SW 1271 (cell line): ENCODE measurements at regions not wholly inside any gene's neighbourhood (a gene's known extent, or its start where the extent isn't known, plus 50 kb on each side); places are given as distances from the start of the nearest gene placed in this dataset.

Experiments used
- DNase-seq, 2 experiments: peaks; one replicate each; lab custom pipeline; 2025; lab: John Stamatoyannopoulos, UW

DNA sequence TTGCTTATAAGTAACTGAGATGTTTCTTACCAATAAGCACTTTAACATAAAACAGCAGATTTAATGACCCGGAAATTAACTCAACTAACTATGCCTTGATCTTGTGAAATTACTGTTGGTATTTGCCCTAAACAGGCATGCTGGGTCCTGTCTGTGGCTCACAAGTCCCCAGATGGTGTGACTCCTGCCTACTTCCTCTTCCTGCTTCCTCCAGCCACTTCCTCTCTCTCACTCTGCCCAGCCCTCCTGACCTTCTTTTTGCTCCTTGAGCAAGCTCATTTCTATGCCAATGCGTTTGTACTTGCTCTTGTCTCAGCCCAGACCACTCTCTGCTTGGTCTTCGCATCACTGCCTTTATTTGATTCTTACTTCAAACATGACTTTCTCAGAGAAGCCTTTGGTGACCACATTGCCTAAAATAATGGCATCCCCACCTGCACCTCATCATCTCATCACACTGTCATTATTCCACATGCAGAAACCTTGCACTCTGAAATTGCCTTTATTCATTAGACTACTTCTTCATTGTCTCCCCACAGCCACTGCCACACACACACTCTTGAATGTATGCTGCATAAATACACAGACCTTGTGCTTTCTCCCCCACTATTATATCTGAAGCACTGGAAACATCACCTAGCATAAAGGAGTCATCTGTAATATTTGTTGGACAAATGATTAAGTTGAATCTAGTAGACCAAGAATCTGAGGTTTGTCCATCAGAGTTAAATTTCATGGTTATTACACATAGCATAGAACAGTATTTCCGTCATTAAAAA, 256.3 kb upstream of the SEMA6D start:
- no peak for DNase-seq

DNA sequence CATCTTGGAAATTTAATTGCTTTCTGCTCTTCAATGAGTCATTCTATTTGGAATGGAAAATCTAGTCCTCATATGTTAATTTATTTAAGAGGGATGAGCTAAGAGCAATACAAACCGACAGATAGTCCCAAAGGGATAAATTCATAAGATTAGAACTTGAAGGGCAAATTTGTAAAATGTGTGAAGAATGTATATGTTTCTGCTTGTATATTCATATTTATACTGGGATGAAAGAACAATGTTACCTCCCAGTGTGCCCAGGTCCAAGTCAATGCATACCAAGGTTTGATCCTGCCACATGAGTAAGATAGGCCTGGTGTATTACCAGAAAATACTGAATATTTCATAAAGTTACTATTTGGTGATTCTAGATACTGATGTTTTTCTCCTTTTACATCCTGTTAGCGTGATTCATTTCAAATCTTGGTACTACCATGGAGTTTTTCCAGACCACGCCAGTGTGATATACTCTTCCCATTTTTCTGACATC, 255.6 kb upstream of the SEMA6D start:
- DNase-seq, result no peak

DNA sequence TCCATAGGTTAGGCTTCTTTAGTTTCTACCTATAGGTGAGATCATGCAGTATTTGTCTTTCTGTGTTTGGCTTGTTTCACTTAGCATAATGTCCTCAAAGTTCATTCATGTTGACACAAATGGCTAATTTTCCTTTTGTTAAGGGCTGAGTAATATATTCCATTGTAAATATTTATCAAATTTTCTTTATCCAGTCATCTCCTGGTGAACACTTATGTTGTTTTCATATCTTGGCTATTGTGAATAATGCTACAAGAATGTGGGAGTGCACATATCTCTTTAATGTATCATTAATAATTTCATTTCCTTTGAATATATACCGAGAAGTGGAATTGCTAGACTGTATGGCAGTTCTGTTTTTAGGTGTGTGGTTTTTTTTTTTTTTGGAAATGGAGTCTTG, 250.9 kb upstream of the SEMA6D start:
- DNase-seq, result peak in 1 of 2 experiments; percentile 1

DNA sequence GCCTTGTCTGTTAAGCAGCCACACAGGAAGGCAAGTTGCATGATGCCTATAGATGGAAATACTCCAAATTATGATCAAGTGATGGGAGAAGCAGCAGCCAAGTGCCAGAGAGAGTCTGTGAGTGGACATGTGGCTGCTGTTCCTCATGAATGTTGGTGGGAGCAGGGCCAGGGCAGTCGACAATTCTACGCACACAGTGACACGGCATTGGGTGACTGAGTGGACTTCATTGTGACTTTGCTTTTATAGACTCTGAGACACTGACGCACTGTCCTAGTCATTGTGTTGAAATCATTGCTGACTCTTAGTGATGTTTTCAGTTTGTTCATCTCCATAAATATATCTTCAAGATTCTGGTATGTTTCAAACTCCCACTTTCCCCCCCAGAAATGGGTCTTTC, 246.3 kb upstream of the SEMA6D start:
- no peak for DNase-seq

DNA sequence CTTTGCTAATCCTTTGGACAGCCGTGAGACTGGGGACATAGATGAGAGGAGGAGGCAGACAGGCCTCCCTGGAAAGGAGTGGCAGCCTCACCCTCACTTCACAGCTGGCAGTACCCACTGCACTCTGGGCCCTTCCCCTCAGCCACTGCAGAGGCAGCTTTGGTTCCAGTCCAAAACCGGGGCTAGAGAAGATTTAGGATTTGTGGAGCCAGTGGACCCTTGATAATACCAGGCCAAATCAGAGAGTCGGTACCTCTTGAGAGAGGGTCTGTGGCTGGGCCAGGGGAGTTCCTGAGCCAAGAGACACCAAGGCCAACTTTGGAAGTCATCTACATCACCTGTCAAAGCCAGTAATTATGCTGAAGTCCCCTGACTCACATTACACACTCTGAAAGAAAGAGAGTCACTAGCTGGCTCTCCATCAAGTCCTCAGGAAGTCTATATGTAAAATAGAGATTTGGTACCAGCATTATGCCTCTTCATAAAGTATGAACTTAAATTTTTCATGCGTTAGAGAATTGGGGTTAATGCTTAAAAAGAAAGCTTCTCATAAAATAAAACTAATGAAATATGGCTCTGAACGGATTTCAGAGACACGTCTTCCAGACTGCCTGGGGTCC, 244.1 kb upstream of the SEMA6D start:
- DNase-seq, result no peak

DNA sequence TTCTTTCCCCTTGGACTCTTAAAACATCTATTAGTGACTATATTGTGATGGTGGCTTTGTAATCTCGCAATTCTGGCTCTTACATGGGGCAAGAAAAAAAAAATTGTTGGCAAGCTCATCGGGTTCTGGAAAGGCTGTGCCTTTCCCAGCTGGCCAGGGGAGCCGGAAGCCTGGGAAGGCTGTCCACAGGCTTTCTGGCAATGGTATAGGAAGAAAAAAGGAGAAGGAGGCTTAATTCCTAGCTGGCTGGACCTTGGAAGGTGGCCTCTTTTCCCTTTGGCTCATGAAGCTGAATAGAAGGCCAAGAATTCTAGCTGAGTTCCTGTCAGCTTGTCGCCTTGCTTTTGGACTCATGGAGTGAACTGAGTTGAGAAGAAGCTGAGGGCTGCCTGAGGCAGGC, 243.5 kb upstream of the SEMA6D start:
- no peak for DNase-seq

DNA sequence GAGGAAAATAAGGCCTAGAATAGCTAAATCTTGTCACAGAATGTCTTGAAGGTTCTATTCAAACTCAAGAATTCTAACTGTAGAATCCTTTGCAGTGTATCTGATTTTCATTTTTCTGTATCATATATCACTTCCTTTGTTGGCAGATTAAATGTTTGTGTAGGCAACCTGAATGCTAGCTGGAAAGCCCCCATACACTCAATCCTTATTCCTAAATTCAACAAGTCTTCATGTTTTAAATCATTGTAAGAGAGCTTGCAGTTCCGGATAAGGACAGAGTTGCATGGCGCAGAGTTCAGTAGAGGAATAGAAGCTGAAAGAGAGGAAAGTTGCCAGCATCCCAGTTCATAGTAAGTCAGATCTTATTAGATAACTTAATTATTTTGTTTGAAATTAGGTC, 242.0 kb upstream of the SEMA6D start:
- DNase-seq, result no peak

DNA sequence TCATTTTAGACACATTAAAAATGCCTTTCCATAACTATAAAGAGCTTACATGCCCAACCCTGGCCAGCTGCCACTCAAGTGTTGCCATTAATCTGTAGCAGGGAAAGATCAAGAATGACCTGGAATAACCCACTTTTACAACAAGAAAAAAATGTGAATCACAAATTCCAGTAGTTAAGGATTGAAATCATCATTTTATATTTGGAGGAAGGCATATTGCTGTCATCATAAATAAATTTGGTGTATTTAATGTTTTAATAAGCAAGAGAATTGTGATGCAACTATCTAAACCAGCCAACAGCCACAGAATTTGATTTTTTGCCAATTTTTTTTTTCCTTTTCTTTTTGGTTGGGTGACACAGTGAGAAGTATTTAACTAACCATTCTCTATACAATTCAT, 240.0 kb upstream of the SEMA6D start:
- no peak for DNase-seq

DNA sequence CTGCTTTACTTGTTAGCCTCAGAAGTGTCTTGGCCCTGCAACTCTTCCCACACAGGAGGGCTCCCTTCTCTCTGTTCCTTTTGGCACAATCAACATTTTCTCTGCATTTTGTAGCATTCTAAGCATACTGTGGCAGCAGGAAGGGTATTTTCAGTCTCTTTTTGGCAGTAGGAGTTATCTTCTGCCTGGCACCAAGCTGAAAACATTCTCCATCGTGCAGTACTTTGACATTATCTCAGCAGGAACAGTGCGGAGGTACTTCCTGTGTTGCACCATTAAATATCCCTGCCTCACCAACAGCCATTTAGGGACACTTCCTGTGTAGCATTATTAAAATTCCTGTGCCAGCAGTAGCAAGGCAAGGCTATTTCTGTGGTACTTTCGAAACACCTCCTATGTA, 233.2 kb upstream of the SEMA6D start:
- DNase-seq, result no peak

DNA sequence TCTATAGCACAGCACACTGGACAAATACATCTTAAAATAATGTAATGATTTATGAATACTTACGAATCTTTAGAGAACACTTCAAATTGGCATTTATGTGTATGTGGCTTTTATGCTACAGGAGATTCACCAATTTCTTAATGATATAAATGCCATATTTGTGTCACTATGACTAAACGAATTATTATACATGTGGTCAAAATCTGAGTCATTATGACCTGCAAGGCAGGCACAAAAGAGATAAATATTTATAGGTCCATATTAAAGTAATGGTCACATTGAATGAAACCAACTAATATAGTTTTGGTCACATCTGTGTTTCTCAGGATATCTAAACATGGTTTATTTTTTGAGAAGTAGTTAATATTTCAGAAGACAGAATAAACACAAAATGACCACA, 232.3 kb upstream of the SEMA6D start:
- DNase-seq, result no peak

DNA sequence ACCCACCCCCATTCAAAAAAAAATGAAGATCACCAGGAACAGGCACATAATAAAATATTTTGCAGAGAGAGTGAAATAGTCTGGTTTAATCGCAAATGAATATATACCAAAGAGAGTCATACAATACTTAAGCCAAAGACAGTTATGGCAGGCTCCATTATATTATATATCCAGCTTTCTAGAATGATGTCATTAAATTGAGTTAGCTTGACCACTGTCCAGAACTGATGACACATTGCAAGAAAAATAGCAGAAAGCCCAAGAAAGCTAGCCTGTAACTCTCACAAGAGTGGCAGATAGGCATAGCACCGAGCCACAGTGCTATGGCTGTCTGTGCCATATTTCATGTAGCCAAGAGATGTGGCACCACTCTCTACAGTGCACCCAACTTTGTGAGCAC, 231.9 kb upstream of the SEMA6D start:
- no peak for DNase-seq

DNA sequence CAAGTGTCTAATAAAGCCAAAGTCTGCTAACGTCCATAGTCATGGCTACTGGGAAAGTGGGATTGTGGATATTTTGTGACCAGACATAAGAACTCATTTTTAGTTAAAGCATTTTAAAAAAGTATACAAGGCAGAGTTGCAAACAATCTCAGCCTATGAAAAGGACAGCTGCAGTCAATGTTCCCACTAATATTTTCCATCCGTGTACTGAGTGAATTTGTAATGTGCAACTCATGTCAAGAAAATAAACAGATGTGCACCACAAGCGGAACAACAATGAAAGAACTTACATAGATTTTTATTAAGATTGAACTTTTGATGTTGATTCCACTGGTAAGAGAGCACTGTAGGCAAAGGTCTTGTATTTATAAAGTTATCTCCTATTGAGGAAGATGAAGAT, 231.3 kb upstream of the SEMA6D start:
- no peak for DNase-seq

DNA sequence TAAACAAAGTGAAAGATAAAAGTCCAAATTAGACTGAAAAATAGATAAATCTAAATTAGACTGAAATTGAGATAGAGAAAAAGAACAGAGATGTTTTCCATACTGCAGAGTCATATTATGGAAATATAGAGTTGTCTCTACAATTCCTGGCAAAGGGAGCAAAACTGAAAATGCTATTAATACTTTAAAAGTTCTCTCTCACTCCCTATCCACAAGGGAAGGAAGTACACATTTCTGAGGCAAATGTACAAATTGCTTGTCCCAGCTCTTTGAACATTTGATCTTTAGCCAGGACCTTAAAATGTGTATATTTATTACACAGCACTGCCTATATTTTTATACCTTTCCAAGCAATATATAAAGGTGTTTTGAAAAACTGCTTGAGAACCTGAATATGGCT, 225.1 kb upstream of the SEMA6D start:
- no peak for DNase-seq

DNA sequence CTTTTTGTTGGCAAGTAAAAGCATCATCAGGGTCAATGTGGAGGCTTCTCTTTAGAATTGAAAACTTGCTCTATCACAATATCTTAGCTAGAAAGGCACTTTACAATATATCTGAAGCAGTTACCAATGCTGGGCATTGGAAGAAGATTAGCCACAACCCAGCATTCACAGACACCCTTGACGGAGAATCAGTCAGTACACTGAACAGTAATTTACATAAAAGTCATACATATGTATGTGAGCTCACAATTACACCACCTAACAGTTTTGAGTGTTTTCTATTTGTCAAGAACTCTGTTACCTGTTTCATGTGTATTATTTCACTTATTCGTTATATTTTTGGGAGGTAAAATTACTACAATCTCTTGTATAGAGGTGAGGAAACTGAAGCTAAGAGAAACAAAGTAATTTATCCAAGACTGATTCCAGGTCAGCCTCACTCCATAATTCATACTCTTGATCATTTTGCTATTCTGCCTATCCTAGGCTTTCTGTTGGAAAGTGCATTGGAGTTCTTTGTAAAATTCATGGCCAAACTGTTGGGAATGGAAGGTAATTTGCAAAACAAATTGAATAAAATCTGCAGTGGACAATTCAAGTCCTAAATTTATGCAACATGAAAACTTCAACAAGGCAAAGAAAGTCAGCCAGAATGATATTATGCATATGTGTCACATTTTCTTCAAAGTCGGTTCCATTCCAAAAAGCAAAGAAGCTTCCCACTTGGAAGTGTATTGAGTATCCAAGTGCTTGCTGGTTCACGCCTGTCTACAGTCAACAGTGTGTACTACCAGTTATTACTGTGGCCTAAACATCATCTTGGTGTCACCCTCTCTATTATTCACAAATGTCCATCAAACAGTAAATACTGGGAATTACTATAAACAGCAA, 223.7 kb upstream of the SEMA6D start:
- no peak for DNase-seq

DNA sequence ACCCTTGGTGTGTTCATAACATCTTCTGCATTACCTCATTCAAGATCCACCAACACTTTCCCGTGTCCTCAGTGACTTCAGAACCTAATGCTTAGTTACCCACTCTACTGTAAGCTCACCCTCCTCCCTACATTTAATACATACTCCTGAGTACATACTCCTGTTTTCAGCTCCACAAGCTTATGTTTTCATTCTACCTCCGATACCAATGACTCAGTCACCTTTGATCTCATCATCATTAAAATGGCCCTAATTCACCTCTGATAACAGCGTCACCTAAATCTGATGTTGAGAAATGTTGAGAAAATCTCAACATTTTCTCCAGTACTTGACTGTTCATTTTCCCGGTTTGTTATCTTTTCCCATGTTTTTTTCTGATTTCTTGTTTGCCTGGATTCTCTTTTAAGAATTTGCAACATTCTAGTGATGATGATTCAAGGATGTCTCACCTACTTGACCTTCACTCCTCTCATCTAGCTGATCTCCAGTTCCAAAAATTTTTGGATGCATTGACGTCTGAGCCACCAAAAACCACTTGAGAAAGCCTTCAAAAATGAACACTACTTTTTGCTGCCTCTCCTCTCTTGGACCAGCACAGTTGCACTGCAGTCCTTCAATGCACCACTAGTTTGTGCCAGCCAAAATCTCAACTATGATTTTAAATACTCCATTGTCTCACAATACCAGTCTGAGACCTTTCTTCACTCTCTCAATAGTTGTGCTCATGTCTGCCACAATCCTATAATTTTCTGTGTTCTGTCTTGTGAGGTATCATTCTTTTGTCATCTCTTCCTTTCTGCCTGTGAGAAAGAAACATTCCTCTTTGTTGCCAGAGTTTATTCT, 220.7 kb upstream of the SEMA6D start:
- no peak for DNase-seq

DNA sequence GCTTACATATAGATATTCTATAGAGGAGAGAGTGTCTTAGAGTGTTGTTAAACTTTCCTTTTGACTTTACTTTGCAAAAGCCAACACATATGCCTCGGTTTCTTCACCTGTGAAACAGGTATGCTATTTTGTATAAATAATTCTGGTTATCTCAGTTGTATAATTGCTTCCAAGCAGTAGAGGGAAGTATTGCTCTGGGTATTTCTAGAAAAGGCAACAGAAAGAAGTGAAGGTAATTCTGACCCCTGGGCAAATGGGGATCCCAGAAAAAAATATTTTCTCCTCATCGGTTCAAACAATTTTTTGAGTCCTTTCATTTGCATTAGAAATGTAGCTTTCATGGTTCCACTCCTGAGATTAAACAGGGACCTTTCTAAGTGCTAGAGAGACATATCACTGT, 216.5 kb upstream of the SEMA6D start:
- no peak for DNase-seq

DNA sequence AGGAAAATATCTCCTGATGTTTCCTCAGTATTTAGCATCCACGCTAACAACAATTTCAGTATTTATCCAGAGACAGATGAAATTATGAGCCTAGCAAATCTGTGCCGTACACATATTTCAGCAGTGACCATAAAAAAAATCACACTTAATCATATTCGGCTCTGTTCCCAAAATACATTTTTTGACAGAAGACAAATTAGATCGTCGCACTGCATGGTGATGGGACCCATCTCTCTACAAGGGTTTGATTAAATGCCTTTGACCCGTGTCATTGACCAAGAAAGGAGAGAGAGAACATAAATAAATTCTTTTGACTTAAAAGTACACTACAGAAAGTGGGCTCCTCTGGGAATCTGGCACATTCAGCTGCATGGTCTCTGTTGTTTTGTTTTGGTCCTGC, 215.3 kb upstream of the SEMA6D start:
- DNase-seq, result no peak

DNA sequence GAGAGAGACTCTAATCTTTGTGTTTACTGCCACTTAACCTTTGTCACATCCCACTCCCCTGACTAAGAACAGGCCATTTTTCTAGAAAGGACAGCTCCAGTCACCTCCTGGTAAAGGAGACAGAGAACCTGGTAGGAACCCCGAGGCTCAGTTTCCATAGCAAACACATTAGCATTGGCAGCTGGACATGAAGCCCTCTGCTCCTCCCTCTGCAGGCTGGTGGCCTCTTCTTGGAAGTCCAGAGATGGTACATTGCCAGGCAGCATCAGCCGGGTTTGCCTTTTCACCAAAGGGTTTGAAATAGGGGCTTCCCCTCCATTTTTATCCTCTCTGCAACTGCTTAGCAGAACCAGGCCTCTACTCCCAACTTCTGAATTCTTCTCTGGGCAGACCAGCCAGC, 213.4 kb upstream of the SEMA6D start:
- DNase-seq, result no peak

DNA sequence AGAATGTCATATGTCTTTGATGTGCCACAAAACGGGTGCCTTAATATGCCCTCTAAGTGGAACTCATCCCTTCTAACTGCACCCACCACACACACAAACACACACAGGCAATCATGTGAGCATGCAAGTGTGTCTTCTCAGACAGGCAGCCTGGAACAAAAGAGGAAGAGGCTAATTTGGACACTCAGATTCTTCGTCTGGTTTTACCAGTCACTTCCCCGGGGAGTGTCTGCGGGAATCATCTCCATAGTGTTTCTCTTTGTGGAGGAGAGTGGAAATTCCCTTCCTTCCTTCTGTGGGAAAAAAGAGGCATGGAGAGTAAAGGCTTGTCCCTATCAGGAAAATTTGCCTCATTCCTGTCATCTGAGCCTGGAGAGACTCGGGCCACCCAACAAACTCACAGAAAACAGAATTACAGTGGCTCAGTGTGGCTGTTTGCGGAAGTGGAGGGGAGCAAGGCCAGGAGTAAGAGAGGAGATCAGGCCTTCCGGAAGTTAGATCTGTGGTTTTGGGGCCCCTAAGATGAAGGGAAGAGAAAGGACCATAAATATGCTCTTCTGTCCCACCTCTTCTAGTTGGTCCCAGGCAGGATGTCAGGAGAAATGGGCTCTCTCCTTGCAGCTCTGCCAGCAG, 212.6 kb upstream of the SEMA6D start:
- no peak for DNase-seq

DNA sequence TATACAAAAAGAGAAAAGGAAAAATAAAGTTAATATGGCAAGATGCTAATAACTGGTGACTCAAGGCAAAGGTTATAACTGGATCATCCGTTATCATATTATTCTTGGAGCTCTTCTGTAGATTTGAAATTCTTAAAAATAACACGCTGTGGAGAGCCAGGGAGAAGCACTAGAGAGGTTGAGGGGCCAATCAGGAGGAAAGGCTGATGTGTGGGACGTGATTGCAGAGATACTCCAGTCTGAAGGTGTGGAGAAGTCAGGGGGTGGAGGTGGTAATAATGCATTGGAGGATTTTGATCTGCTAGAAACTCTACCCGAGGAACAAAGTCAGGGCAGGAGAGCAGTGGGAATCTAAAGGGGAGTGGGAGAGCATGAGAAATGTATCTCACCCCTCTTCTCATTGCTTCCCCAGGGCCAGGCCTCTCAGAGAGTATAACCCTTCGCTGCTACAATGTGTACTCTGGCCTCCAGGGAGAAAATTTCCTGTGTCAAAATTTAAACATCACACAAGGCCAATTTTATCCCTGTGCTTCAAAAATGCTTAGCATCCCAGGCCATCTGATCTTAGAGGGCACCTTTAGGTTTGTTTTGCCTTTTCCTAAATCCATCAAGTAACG, 211.5 kb upstream of the SEMA6D start:
- no peak for DNase-seq
